NCI-H2081 treated with DMSO at 0.1 percent for 48 hours (cell line): ENCODE measurements at regions not wholly inside any gene's neighbourhood (a gene's known extent, or its start where the extent isn't known, plus 50 kb on each side); places are given as distances from the start of the nearest gene placed in this dataset.
"Not testable (repeated sequence)": the region's sequence is repeated elsewhere in the genome, so short reads cannot be mapped to it uniquely, and the experiment has no call there.

Experiments used
- DNase-seq: peaks from one replicate; lab custom pipeline; 2025; lab: John Stamatoyannopoulos, UW

DNA sequence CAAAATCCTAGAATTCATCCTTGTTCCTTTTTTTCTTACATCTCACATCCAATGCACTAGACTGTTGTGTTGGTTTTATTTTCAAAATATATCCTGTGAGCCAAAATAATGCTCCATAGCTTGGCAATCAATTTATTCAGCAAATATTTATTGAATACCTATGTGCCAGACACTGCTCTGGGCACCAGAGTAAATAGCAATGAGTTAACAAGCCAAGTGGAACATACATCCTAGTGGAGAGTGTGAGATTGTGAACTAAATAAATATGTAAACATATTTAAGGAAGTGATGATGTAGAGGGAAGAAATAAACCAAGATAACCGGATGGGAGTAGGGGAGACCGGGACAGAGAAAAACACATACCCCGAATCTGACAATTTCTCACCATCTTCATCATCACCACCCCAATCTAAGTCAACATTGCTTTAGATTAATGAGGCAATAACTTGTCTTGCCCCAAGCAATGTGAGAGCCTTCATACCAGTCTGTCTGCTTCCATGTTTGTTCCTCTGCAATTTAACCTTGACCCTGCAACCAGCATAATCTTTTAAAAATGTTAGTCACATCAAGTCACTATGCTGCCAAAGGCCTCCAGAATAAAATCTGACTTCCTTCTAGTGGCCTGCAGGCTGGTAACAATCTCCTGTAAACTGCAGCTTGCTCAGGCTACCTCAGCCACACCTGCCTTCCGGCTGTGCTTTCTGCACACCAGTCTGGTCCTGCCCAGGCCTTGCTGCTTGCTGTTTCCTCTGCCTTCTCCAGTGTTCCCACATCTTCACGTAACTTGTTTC lies 199.2 kb downstream of the DLEU7 start:
- DNase-seq, result no peak

DNA sequence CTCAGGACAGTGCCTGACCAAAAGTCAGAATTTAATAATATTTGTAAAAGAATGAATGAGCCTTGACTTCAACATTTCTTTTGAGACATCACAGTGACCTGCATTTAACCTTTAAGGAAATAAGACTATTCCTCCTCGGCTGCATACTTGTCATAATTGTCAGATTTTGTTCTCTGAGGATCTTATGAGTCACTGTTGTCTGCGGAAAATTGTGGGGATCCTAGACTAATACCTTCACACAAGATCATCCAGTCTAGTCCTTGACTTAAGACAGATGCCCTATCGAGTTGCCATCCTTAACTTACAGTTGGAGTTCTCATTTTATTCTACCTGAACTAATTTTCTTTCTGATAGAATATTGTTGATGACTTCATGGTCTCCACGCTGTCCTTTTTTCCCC lies 198.4 kb downstream of the DLEU7 start:
- no peak for DNase-seq

DNA sequence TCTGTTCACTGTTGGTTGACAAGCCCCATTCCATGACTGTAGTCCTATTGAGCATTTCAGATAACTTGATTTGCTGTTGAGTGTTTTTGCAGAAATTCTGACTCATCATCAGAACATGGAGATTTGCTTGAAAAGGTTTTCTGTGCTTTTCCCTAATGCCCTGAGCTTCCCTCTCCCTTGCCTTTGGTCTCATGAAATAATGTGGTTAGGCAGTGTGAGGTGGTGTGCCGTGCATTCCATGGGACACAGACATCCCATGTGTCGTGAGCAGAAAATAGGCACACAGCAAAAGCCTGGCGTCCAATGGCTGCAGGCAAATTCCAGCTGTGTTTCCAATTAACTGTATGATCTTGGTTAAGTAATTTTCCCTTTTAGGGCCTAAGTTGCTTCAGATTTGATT lies 197.4 kb downstream of the DLEU7 start:
- no peak for DNase-seq

GRCh38 chr13:50649211-50649610 lies 194.3 kb downstream of the DLEU7 start:
- DNase-seq, result no peak

DNA sequence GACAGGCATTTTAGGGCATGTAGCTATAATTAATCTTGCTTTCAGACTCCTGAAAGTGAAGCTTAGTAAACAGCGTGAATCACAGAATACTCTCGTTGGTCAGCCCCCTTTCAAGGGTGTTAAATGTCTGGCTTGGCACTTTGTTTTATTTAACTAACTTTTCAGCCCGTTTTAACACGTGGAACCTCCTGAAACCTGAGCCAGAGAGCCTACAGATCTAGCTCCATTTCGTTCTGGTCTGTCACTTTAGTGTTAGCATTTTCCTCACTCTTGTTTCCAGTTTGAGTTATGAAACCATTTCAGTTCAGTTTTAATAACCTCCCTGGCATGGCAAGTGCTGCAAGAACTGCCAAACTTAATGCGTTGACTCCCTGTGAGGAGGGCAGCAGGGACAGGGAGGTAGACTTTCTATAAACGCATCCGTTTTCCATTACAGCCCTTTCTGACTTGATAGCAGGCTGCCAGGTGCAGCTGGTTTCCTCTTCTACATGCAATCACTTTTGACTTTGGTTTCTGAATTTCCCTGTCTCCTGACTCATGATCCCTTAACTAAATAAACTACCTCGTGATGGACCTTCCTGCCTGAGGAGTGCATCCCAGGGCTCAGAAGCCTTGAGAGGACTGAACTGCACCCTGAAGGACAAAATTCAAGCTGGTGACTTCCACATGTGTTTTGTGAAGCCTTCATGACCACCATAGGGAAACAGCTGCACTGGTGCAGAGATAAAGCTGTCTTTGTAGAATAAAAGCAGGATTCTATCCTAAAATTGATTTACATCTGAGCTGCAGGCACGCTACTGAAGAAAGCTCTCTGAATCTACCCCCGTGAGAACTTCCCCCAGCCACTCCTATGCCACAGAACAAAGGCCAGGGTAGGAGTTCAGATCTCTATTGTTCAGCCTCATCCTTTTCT lies 192.6 kb downstream of the DLEU7 start:
- DNase-seq, result no peak

- DNase-seq, result no peak
Observed at GRCh38 chr13:50651922-50652321, 191.6 kb downstream of the DLEU7 start.

DNA sequence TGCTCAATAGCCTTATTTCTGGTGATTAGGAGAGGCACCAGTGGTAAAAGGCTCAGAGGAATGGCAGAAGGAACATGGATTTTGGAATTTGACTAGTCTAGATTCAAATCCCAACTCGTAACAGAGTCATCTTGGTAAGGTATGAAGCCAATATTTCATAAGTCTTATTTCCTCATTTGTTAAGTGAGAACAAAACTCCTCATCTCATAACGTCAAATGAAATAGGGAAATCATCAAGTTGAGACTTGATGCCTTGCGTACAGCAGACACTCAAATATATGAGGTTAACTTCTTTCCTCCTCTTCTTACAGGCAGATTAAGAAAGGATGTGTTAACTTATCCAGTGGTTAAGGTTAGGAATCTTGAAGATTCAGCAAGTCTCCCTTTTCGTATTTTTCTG lies 189.2 kb downstream of the DLEU7 start:
- no peak for DNase-seq

DNA sequence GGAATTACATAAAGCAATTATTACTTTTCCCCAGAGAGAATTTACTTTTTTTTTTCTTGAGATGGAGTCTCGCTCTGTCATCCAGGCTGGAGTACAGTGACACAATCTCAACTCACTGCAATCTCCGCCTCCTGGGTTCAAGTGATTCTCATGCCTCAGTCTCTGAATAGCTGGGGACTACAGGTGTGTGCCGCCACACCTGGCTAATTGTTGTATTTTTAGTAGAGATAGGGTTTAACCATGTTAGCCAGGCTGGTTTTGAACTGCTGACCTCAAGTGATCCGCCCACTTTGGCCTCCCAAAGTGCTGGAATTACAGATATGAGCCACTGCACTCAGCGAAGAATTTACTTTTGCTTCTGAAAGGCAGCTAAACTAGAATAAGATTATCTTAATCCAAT lies 181.6 kb downstream of the DLEU7 start:
- not testable (repeated sequence) for DNase-seq

DNA sequence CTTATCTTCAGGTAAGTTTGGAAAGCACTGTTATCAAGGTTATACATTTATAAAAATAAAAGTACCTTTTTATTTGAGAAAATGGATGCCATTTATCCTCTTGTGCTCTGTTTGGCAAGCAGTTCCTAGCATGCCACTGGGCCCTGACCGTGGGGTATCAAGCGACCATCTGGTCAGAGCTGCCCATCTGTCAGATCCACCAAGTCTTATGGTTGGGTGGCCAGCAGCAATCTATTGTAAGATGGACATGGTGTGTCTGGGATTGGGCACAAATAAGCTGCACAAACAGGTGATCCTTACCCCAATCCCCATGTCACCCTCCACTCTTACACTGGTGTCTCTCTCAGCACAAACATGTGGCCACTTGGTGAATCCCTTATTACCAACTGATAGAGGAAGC lies 178.5 kb downstream of the DLEU7 start:
- DNase-seq, result no peak

- no peak for DNase-seq
Observed at GRCh38 chr13:50668049-50668448, 175.4 kb downstream of the DLEU7 start.

GRCh38 chr13:50668691-50669271 lies 174.7 kb downstream of the DLEU7 start:
- DNase-seq, result no peak

- DNase-seq, result no peak
Observed at GRCh38 chr13:50670272-50670671, 173.2 kb downstream of the DLEU7 start.

- no peak for DNase-seq
Observed at GRCh38 chr13:50670847-50671496, 172.5 kb downstream of the DLEU7 start.

DNA sequence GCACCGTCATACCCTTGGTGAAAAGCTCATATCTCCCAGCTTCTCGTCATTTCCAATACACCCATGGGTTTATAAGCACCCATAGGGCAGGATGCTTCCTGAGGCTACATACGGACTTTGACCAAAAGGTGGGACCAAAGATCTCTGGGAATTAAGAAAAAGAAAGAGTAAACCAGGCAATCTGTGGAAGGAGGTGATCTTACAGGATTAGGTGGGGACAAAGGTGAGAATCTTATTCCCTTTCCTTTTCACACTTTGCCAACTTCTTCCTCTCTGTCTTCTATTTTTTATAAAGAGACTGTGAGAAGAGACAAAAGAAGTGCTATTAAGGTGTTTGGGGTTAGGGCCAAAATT lies 172.0 kb downstream of the DLEU7 start:
- no peak for DNase-seq

DNA sequence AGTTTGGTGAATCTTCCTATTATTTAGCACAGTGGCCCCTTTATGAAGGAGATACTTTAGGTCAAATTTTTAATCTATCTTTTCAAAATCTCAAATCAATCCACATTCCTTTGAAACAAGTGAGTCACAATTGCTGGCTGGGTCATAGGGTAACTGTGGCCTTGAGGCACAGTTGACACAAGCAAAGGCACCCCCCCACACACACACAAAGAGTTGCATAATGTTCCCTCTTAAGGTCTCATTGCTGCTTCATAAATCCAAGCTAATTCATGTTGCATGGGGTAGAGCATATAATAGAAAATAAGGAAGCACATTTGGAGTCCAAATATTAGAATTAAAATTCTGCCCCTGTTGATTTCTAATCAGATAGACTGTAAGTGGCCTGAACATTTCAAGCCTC lies 171.5 kb downstream of the DLEU7 start:
- no peak for DNase-seq

GRCh38 chr13:50675651-50676050 lies 167.8 kb downstream of the DLEU7 start:
- no peak for DNase-seq

DNA sequence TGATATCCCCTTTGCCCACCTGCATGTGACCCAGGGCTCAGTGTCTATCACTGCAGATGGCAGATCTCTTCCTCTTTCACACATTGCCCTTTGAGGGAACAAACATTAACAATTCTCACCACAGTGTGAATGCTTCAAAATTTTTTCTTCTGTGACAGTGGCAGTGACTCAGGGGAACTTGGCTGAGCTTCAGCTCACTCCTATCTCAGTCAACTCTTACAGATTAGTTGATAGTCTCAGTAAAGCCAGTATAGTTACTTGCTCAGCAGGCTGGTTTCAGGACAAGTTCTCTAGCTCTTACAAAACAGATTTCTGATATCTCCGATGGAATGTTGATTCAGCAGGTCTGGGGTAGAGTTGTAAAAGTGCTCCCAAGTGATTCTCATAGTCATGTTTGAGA lies 166.9 kb downstream of the DLEU7 start:
- no peak for DNase-seq

DNA sequence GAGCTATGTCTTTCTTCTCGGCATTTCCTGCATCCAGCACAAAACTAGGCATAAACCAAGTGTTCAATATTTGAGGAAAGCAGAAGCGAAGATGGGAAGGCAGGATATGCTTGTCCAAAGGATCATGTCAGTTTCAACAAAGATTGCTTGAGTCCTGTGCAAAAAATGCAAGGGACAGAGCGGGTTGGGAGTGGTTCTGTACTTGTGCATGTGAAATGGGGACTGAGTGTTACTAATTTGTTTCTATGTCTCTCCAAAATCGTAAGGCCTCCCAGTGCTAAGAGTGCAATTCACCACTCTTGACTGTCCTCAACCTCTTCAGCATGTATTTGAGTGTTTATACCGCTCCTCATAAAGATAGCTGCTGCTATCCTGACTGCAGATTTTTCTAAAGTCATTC lies 166.2 kb downstream of the DLEU7 start:
- DNase-seq, result no peak

DNA sequence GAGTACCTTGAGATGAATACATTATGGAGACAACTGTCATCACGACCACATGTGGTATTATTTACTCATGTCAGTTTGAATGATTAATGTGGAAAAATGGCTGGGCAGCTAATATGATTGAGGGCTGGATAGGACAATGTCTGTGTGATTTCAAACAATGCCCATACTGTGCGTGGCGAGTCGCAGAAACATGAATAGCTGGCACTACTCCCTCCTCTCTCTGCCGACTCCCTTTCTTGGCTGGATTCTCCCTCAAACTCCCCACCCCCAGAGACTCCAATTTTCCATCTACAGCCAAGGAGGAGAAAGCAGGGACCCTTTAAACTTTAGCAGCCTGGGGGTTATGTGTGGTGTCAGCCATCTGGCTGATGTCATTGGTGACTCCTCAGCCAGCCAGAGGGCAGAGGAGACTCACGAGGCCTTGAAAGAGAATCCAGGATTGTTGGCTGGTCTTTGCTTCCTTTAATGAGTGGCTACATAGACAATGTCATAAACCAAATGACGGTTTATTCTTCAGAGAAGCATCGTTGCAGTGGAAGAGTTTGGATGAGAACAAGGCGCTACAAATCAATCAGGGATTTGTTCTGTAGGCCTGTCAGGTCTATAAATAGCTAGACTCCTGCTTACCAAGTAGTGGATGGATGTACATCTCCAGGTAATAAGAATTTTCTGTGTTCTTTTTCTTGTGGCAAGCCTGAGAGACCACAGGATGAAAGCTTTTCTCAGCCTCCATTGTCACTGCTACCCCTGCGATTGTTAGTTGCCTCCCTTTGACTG lies 165.6 kb downstream of the DLEU7 start:
- DNase-seq, result no peak

DNA sequence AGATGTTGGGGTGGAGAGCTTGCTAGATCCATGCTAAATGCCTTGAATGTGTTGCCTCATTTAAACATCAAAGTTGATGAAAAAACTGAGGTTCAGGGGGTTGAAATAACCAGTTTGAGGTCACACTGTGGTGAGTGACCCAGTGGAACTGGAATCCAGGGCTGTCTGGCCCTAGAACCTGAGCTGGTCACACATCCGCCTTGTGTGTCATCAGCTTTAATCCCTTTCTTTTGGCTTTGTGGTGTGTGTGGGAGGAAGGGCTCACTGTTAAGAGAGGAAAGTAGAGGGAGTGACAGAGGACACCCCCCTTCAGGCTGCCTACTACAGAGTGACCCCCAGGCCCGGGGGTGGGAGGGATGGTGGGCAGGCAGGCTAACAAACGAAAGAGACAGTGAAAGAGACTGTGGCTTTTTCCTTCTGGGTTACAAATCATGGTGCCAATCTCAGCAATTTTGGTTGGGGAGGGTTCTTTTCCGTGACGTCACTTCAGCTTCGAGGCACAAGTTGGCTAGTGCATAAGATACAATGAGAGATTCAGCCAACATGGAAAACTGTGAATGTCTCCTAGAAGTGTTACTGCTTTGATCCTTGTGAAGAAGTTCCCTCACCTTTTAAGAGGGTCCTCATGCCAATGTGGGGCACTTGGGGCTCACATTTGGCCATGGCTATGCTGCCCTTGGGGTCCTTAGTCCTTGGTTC lies 164.9 kb downstream of the DLEU7 start:
- no peak for DNase-seq

GRCh38 chr13:50679321-50679720 lies 164.2 kb downstream of the DLEU7 start:
- DNase-seq, result no peak
